PC-3 (cell line): ENCODE measurements at regions not wholly inside any gene's neighbourhood (a gene's known extent, or its start where the extent isn't known, plus 50 kb on each side); places are given as distances from the start of the nearest gene placed in this dataset.
A peak's percentile ranks its signal among the peaks of the same experiment; 100 is the strongest.
"Not testable (repeated sequence)": the region's sequence is repeated elsewhere in the genome, so short reads cannot be mapped to it uniquely, and the experiment has no call there.

ENCODE experiments used
- ATAC-seq: fragments of 200-7000 bp; cut with Tn5 transposase; 2 replicates; pipeline ENCODE4 v1.9.1; 2020; ENCODE audit warnings: mild to moderate bottlenecking, moderate library complexity
- BruUV-seq: library from RNA; stranded (reverse); fragments of 400-500 nt; replicated peaks from 2 replicates; lab custom pipeline; 2021; lab: Mats Ljungman, UMichigan
- CTCF ChIA-PET: fragments of 300-600 bp; sonication (Branson Sonifier 250); formaldehyde crosslinking; loops from one replicate; lab custom pipeline; 2022; ENCODE audit warnings: antibody characterized with exemption; lab: Charles Lee
- POLR2A ChIA-PET: fragments of 300-600 bp; sonication (Branson Sonifier 250); formaldehyde crosslinking; loops from one replicate; lab custom pipeline; 2022; ENCODE audit warnings: antibody characterized with exemption; ENCODE audit not compliant: unreplicated experiment; lab: Charles Lee
- DNase-seq: peaks from one replicate; pipeline ENCODE4 v3.0.0-alpha.2; 2015
- H2AFZ ChIP-seq: fragments of 300-600 bp; sonication (generic); 2 replicates; pipeline ENCODE4 v1.6.0; 2016; ENCODE audit warnings: antibody characterized with exemption, low read length
- H3F3A ChIP-seq: fragments of 300-600 bp; sonication (generic); one replicate; pipeline ENCODE4 v1.6.0; 2017; ENCODE audit warnings: antibody characterized with exemption, low read length, control low read depth, mild to moderate bottlenecking; ENCODE audit not compliant: unreplicated experiment
- H3K27ac ChIP-seq: fragments of 300-600 bp; sonication (generic); 2 replicates; pipeline ENCODE4 v1.5.1; 2016; ENCODE audit warnings: mild to moderate bottlenecking, low read length
- H3K27me3 ChIP-seq: fragments of 300-600 bp; sonication (generic); 2 replicates; pipeline ENCODE4 v1.6.1; 2016; ENCODE audit warnings: low read length, mixed read lengths
- H3K36me3 ChIP-seq: fragments of 300-600 bp; sonication (generic); 2 replicates; pipeline ENCODE4 v1.6.1; 2016; ENCODE audit warnings: low read depth, mixed run types, low read length, mixed read lengths
- H3K4me1 ChIP-seq: fragments of 300-600 bp; sonication (generic); 2 replicates; pipeline ENCODE4 v1.5.1; 2016; ENCODE audit warnings: low read length; ENCODE audit not compliant: insufficient read depth
- H3K4me2 ChIP-seq: fragments of 300-600 bp; sonication (generic); 2 replicates; pipeline ENCODE4 v1.6.0; 2016; ENCODE audit warnings: low read length
- H3K4me3 ChIP-seq: fragments of 300-600 bp; sonication (generic); 2 replicates; pipeline ENCODE4 v1.5.1; 2016; ENCODE audit warnings: mild to moderate bottlenecking, low read length, mixed read lengths
- H3K79me2 ChIP-seq: fragments of 300-600 bp; sonication (generic); 2 replicates; pipeline ENCODE4 v1.6.1; 2017; ENCODE audit warnings: low read length, mixed read lengths
- H3K9ac ChIP-seq: fragments of 300-600 bp; sonication (generic); 2 replicates; pipeline ENCODE4 v1.6.0; 2016; ENCODE audit warnings: mild to moderate bottlenecking, low read length
- H3K9me2 ChIP-seq: fragments of 300-600 bp; sonication (generic); replicated peaks from 2 replicates; pipeline ENCODE4 v1.6.1; 2016; ENCODE audit warnings: mixed run types, low read length, mixed read lengths
- H3K9me3 ChIP-seq: fragments of 300-600 bp; sonication (generic); 2 replicates; pipeline ENCODE4 v1.6.1; 2016; ENCODE audit warnings: low read length, mixed read lengths
- H4K20me1 ChIP-seq: fragments of 300-600 bp; sonication (generic); 2 replicates; pipeline ENCODE4 v1.6.1; 2016; ENCODE audit warnings: low read length, mixed read lengths
- EZH2 ChIP-seq: fragments of 300-600 bp; sonication (generic); IDR thresholded peaks from one replicate; pipeline ENCODE4 v1.6.1; 2017; ENCODE audit warnings: antibody characterized with exemption, mild to moderate bottlenecking, low read length; ENCODE audit not compliant: unreplicated experiment
- EZH2phosphoT487 ChIP-seq: fragments of 300-600 bp; sonication (generic); IDR thresholded peaks from 2 replicates; pipeline ENCODE4 v1.6.1; 2018; ENCODE audit warnings: mild to moderate bottlenecking, antibody characterized with exemption, low read length, borderline replicate concordance
- intact Hi-C: fragments of 100-400 bp; cut with micrococcal nuclease; formaldehyde crosslinking; loops from 2 replicates; pipeline ENCODE4 v1.9.0; 2023
- TF ChIP-seq, protein P1 (sequence below): fragments of 300-600 bp; sonication (generic); conservative IDR thresholded peaks from 2 replicates; pipeline ENCODE4 v1.5.1; 2017; ENCODE audit warnings: antibody characterized with exemption, low read depth, mild to moderate bottlenecking, low read length

DNA sequence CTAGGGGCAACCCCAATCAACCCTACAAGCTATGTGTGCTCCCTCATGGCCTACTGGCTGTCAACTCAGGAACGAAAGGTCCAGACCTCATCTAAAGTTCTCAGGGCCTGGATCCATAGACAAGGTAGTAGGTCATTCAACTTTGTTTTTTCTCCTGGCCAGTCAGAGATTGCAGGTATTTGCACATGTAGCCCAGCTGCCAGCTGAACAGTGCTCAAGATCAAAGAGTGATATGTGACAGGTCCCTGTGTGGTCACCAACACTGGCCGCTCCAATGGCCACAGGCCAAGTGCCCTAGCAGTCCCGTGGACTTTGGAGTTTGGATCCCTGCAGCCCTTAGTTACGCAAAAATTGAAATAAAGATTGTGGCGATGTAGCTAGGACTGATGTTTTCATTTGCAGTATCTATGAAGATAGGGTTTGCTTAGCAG lies 60.6 kb upstream of the ATXN1 start:
- ATAC-seq: no peak
- H3K27me3 ChIP-seq: no peaks in the 10 kb centered on the region
- H3K27ac ChIP-seq: no peak overlapping the region
- H3K4me2 ChIP-seq: no peak overlapping the region
- no peak overlapping the region for H3K4me3 ChIP-seq
- no peaks in the 10 kb centered on the region for H3F3A ChIP-seq
- H3K4me1 ChIP-seq: 0 out of 2 replicates have a peak, but pooled peaks cover 4% of the 10 kb centered on the region
- no peaks in the 10 kb centered on the region for H3K36me3 ChIP-seq
- no peaks in the 10 kb centered on the region for H3K79me2 ChIP-seq
- no peaks in the 10 kb centered on the region for H3K9me3 ChIP-seq
- TF ChIP-seq, protein P1, sequence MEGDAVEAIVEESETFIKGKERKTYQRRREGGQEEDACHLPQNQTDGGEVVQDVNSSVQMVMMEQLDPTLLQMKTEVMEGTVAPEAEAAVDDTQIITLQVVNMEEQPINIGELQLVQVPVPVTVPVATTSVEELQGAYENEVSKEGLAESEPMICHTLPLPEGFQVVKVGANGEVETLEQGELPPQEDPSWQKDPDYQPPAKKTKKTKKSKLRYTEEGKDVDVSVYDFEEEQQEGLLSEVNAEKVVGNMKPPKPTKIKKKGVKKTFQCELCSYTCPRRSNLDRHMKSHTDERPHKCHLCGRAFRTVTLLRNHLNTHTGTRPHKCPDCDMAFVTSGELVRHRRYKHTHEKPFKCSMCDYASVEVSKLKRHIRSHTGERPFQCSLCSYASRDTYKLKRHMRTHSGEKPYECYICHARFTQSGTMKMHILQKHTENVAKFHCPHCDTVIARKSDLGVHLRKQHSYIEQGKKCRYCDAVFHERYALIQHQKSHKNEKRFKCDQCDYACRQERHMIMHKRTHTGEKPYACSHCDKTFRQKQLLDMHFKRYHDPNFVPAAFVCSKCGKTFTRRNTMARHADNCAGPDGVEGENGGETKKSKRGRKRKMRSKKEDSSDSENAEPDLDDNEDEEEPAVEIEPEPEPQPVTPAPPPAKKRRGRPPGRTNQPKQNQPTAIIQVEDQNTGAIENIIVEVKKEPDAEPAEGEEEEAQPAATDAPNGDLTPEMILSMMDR: no peak
- no peak for TF ChIP-seq EZH2phosphoT487
- TF ChIP-seq EZH2: no peak
- no peaks in the 10 kb centered on the region for H4K20me1 ChIP-seq
- no peak for DNase-seq
- no peak overlapping the region for H2AFZ ChIP-seq
- H3K9me2 ChIP-seq: no peaks in the 10 kb centered on the region
- no TSS peak for BruUV-seq
- ChIA-PET CTCF (no interaction called here), POLR2A (no interaction called here)
- intact Hi-C loops: loop anchor here (5.0 kb wide), 1 partner anchor 265 kb away; no protein-coding TSS in a partner anchor
- no peak overlapping the region for H3K9ac ChIP-seq

DNA sequence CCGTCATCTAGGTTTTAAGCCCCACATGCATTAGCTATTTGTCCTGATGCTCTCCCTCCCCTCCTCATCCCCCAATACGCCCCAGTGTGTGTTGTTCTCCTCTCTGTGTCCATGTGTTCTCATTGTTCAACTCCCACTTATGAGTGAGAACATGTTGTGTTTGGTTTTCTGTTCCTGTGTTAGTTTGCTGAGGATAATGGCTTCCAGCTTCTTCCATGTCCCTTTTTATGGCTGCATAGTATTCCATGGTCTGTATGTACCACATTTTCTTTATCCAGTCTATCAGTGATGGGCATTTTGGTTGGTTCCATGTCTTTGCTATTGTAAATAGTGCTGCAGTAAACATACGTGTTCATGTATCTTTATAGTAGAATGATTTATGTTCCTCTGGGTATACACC lies 59.0 kb upstream of the ATXN1 start:
- CTCF ChIA-PET: interaction anchor here (0.6 to 1.1 kb wide), 3 partner anchors 121 to 386 kb away, joined by 3 to 5 read pairs (median 4); no protein-coding TSS in a partner anchor
- H3K4me2 ChIP-seq, BruUV-seq, H3K27ac ChIP-seq, H3K4me1 ChIP-seq, ATAC-seq, H3F3A ChIP-seq, H3K9me2 ChIP-seq, H3K4me3 ChIP-seq, H2AFZ ChIP-seq, H4K20me1 ChIP-seq, H3K36me3 ChIP-seq, H3K79me2 ChIP-seq, POLR2A ChIA-PET, H3K9me3 ChIP-seq, H3K27me3 ChIP-seq, DNase-seq, H3K9ac ChIP-seq: not testable (repeated sequence)
- intact Hi-C loops: loop anchor here (5.0 kb wide), 1 partner anchor 267 kb away; no protein-coding TSS in a partner anchor

DNA sequence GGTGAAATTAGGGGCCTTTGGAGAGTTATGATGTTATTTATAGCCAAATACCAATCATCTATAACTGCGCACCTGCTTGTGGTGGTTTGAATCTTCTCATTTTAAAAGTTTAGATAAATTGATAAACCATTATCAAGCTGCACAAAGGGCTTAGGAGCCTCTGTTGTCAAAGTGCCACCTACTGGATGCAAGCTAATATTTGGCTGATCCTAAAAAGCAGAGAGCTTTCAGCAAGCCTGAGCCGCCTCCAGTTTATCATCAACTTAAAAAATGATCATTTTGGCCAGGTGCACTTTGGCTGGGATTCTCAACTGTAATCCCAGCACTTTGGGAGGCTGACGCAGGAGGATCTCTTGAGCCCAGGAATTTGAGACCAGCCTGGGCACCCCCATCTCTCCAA lies 58.5 kb upstream of the ATXN1 start:
- Histone ChIP-seq H3K9ac (no peak overlapping the region), H3K79me2 (no peaks in the 10 kb centered on the region), H2AFZ (no peak overlapping the region), H3K27ac (no peak overlapping the region), H3K4me1 (0 out of 2 replicates have a peak, but pooled peaks cover 4% of the 10 kb centered on the region), H3K9me2 (no peaks in the 10 kb centered on the region), H3K36me3 (no peaks in the 10 kb centered on the region), H4K20me1 (no peaks in the 10 kb centered on the region), H3K9me3 (no peaks in the 10 kb centered on the region), H3F3A (no peaks in the 10 kb centered on the region), H3K4me2 (no peak overlapping the region), H3K27me3 (no peaks in the 10 kb centered on the region), H3K4me3 (no peak overlapping the region)
- DNase-seq (peak; percentile 61), ATAC-seq (peak; percentile 49; the same call in 1 of the 2 replicates)
- POLR2A ChIA-PET: no interaction called here
- CTCF ChIA-PET: interaction anchor here (0.5 to 1.1 kb wide), 6 partner anchors 52 to 386 kb away, joined by 3 to 5 read pairs (median 3); no protein-coding TSS in a partner anchor
- no TSS peak for BruUV-seq
- TF ChIP-seq EZH2phosphoT487 (no peak), EZH2 (no peak)
- TF ChIP-seq, protein P1: peak; percentile 65
- intact Hi-C loops: loop anchor here (2.0 to 5.0 kb wide), 2 partner anchors 55 to 268 kb away; no protein-coding TSS in a partner anchor
